ENCODE measurements at regions not wholly inside any gene's neighbourhood (a gene's known extent, or its start where the extent isn't known, plus 50 kb on each side); places are given as distances from the start of the nearest gene placed in this dataset.

DNA sequence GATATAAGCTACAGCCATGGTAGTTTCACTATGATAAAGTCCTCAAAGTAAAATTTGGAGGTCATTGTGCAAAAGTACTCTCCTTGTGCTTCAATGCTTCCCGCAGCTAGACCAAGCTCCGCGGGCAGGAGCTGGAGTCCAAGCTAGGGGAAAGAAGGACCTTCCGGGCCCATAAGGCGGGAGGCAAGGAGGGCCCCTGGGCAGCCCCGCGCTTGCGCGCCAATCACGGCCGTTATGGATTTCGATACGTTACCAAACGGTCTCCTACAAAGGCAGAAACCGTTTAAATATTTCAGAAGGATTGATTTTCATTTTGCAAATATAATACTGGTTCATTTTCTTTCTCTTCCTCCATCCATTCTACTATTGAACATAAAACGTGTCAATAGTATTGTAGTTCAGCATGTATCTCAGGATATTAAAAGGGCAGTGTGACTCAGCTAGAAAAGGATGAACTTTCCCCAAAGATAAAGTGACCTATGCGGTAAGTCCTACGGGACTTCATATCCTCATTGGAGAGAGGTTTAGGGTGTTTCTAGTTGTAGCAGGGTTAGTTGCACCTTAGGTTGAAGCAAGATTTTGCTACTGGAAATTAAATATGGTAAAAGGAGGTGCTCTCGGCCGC, 128.0 kb downstream of the KIF20B start:
- no peak for ATAC-seq
- intact Hi-C loops (cut with micrococcal nuclease): no loop called here
- no peak for DNase-seq

DNA sequence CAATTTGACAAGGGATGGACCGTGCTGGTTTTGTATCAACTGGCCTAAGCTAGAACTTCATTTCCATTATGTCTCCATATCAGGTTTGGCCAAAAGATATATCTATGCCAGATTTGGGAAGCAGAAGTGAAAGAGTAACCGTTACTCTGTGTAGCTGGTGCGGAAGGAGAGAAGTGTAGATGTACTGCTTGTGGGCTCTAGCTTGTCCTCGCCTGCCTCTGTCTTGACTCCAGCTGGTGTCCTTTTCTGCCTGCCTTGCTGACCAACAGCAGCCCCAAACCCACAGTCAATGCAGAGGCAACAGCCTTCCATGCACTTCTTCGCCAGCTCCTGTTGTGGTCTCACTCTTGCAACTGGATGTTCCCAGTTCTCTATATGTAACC, 128.5 kb downstream of the KIF20B start:
- no peak for DNase-seq
- intact Hi-C loops (cut with micrococcal nuclease): no loop called here
- ATAC-seq: peak; percentile 36

DNA sequence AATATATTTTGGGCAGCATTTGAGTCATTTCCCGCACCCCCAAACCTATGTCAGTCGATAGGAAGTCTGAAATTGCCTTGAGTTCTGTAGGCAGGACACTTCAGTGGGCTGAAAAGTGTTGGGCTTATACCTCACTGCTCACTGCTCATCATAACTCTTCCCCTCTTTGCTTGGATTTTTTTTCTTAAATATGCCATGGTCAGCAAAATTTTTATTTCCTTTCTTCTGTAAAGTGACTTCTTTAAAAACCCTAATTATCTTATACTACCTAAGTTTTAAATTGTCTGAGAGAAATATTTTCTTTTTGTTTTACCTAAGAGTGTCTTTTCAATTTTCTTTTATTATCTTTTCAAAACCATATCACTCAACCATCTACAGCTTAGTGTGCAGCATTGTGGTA, 129.2 kb downstream of the KIF20B start:
- DNase-seq (no peak), ATAC-seq (no peak)
- intact Hi-C loops (cut with micrococcal nuclease): no loop called here

DNA sequence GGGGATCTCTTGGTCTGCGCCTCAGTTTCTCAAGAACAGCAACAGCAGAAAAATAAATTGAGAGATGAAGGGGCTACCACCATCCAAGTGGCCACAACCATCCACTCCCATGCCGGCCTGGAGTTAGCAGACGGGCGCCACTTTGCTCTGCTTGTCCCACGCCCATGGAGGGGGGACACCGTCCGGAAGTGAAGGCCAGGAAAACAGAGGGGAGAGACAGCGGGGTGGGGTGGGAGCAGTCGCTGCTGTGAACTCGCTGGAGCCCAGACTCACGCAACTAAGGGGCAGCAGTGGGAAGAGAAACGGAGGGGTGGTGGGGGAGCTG, 135.4 kb downstream of the KIF20B start:
- intact Hi-C loops (cut with micrococcal nuclease): no loop called here
- ATAC-seq: no peak
- DNase-seq: peak; percentile 25

DNA sequence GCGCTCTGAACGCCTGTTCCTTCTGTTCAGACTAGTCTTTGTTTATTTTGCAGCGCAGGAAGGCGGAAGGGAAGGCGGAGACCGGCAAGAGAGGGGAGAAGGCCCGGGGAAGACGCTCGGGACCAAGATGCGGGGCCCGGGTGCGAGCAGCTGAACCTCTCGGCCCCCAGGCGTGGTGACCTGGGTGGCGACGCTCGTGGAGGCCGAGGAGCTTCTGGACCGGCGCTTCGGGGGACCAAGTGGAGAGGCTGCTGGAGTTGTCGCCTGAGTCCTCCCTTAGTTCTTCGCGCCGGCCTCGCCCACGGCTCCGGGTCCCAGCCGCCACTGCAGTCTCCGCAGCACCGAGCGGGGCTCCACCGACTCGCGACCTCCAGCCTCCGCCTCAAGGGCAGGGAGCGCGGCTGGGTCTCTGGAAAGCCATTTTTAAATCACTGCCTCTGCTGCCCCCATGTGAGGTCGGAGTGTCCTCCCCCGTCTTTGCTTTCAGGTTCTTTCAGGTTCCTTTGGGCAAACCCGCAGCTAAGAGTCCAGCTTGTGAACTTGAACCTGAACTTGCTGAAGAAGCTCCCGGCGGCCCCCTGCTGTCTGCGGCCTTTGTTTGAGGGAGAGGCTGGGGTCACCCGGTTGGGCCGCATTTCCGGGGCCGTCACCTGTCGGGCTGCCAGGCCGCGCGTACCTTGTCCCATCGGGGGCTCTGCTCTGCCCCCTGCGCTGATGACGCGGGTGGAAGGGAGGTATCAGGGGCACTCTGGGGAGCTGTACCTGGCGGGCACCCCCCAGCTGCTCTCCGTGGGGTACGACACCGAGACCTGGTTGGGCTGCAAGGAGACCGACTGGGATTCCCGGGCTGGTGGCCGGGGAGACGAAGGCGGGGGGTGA, 136.0 kb downstream of the KIF20B start:
- intact Hi-C loops (cut with micrococcal nuclease): no loop called here
- ATAC-seq: peak; percentile 60
- DNase-seq: peak; percentile 41

DNA sequence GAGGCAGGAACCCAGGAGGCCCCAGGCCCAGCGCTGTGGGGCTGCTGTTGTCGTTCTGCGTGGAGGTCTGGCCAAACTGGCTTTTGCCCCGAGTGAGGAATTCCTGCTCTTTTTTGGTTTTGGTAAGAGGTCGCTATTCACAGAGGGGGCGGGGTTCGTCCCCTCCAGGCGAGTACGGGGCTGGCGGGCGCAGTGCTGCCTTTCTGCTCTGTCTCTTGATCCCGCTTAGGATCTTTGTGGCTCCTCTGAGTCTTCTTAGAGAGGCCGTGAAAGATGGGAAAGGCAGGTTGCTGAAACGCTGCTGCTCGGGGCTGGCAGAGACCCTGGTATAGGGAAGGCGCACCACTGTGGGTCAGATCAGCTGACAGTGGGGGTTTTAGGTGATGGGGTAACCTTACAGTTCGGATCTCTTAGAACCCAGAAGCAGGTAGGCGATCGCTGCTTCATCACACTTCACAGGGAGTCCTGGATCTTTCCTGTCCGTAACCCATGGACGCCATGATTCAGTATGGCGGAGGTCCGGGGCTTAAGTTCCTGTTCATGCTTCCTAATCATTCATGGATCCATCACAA, 136.7 kb downstream of the KIF20B start:
- intact Hi-C loops (cut with micrococcal nuclease): no loop called here
- DNase-seq (no peak), ATAC-seq (no peak)

DNA sequence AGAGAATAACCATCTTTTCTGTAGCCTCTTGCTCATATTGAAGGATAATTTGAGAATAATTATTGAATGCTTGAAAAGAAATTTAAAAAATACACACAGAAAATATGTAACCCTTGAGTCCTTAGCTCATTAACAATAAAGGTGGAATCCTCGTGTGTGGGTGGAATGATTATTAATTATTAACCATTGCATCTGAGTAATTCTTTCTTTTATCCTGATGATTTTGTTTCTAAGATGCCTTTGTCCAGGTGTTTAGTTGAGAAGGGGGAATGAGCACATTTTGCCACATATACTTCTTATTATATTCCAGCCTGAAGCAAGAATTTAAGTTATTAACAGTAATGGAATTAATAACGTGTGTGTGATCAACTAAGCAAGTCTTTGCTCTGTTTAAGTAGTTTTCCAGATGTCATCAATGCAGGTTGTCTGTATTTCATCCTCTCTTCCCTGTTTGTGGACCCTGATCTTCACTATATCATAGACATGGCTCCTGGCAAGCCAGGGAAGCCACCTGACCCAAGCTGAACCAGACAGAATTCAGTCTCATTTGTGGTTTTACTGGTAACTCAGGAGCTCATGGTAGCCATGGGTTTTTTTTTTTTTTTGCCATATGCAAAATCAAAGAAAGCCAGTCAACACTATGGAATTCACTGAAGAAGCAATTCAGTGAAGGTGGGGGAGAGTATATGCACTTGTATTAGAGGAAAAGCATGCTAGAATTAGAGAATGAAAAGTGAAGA, 144.3 kb downstream of the KIF20B start:
- no peak for DNase-seq
- no peak for ATAC-seq
- intact Hi-C loops (cut with micrococcal nuclease): no loop called here

DNA sequence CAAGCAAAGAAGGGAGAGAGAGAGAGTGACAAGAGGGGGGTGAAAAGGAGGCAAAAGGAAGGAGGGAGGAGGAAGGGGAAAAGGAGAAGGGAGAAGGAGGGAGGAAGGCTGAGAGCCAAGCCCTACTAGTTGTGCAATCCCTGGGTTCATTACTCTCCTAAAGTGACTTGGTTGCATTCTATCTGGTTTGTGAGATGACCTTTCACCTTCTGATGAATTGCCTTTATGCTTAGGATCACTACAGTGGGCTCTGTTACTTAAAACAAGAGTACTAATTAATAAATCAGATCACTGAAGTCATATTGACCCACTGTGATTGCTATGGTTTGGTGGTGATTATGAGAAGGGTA, 144.9 kb downstream of the KIF20B start:
- no peak for DNase-seq
- intact Hi-C loops (cut with micrococcal nuclease): no loop called here
- ATAC-seq: no peak

DNA sequence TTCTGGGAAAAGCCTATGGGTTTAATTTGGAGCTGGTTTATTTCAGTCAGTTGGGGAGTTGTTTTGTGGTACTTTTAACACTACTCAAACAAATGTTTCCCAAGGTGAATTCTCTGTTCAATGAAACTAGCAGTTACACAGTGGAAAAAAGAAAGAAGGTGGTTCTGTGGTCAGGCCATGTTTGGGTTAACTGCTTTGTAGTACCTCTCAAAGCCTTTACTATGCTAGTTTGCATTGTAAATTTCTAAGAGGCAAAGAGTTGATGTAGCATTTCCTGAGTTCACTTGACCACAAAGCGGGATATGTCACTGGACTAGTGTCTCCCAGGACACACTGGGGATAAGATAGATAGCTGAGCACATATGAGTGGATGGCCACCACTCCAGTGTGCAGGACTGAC, 145.4 kb downstream of the KIF20B start:
- intact Hi-C loops (cut with micrococcal nuclease): no loop called here
- ATAC-seq (no peak), DNase-seq (no peak)

DNA sequence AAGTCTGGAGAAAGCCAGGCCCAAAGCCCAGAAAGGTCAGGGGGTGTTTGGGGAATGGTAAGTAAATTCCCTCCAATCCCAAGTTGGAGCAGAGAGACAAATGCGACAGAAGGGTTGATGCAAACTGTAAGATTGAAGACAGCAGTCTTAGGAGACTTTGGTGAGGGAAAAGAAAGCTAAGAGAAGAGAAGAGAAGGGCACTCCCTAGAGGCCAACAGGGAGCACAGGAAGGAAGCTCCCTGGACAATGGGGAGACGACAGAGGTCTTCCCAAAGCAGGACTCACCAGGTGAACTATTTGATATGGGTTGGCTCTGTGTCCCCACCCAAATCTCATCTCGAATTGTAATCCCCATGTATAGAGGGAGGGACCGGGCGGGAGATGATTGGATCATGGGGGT, 151.5 kb downstream of the KIF20B start:
- no peak for DNase-seq
- ATAC-seq: no peak
- intact Hi-C loops (cut with micrococcal nuclease): no loop called here

DNA sequence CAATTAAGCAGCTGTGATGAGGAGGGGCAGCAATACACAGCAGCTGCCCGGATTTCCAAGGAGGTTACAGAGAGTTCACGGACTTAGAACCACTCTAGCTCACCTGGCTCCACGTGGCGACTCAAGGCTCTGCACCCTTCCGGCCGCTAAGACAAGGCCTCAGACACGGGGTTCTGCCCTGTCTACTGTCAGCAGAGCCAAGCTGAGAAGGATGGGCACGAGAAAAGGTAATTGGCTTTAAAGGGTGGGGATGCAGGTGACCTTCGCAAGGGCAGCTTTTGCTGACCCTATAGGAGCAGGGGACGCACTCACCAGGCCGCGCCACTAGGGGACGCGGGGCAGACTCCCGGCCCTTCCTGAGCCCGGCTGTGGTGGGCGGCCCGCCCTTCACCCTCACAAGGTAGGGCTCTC, 152.4 kb downstream of the KIF20B start:
- no peak for ATAC-seq
- intact Hi-C loops (cut with micrococcal nuclease): no loop called here

DNA sequence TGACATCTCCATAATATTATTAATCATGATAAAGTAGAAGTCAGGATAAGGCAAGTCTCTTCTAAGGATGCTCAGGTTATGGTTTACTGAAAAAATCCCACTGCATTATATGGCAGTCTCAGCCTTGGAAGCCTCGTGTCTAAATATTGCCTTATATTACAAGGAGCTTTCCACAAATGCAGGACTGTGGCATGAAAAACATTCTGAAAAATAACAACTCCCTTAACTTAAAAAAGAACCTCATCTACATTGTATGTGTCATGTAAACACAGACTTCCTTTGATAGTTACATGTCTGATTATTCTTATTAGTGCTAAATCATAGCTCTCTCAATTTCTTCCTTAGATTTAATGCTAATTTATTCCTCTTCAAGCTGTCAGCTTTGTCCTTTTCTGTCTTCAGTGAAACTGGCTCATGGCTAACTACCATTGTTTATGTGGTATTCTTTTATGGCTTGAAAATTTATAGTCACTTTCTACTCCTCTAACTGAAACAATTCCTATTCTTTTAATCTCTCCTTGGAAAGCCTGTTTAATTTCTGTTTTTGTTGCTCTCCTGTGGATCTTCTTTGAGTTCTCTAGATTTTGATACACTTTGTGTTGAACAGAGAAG, 156.1 kb downstream of the KIF20B start:
- DNase-seq: no peak
- no peak for ATAC-seq
- intact Hi-C loops (cut with micrococcal nuclease): no loop called here

More for the DNA sequence above, 152.4 kb downstream of the KIF20B start:
- no peak for DNase-seq

DNA sequence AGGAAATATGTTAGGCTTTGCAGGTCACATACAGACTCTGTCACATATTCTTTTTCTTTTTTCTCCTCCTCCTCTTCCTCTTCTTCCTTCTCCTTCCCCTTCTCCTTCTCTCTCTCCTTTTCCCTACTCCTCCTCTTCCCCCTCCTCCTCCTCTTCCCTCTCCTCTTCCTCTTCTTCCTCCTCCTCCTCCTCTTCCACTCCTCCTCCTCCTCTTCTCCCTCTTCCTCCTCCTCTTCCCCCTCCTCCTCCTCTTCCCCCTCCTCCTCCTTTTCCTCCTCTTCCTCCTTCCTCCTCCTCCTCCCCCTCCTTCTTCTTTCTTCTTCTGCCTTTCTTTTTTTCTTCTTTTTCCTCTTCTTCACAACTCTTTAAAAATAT, 159.8 kb downstream of the KIF20B start:
- DNase-seq (no peak), ATAC-seq (no peak)
- intact Hi-C loops (cut with micrococcal nuclease): no loop called here

DNA sequence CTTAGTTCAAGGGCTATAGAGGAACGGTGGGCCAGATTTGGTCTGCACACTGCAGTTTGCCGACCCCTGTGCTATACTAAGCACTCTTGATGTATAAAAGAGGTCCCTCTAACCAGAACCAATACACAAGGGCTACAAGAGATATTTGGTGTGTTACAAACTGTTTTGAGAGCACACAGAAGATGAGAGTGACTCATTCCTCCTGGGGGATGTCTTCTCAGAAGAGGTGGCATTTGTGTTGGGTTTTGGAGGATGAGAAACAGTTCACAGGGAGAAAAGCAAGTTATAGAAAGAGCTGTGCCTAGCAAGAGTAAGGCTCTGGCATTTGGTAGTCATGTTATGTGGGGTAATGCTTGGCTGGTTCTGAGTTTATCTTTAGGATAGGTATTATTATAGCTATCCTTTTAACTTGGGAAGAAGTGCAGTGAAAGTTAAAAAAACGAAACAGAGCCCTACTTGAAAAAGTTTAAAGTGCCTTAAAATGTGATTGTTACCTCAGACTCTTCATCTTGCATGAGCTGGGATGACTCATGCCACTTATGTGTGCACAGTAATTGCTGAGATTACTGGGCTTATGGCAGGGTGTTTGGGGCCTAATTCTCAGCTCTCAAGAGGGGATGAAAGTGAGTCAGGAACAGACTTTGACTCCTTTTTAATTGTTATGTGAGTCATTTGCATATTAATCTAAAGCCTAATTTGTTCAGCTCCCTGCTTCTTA, 160.4 kb downstream of the KIF20B start:
- ATAC-seq: no peak
- intact Hi-C loops (cut with micrococcal nuclease): no loop called here
- DNase-seq: no peak

DNA sequence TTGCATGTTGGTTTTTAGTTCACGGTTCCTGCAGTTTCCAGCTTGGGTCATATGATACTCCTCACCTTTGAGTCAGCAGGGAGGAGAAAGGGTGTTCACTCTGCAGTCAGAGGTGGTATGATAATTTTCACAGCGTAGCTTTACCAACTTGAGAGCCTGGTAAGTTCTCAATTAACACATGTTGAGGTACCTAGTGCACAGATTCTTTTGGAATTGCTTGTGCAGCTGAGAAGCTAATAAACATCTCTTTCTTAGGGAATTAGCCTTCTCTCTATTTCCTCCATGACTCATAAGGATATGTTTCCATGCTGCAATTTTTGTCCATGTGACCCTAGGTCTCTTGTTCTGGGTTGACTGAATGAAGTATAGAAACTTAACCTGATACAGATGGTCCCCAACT, 166.6 kb downstream of the KIF20B start:
- intact Hi-C loops (cut with micrococcal nuclease): no loop called here
- DNase-seq (no peak), ATAC-seq (no peak)

DNA sequence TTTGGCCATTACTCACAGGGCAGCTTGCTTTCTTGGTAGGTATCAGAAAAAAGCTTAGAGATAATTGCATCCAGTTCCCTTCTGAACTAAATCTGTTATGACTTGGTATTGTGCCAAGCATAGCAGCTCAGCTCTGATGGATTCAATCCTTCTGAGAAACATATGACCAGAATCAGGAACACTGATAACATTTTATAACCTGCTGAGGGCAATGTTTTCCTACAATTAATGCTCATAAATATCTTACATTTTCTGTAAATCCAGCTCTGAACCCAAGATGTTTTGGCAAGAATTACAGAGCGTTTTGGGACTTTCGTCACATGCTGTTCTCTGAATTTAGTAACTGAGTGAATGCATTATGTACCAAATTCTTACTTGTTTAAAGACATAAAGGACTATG, 167.8 kb downstream of the KIF20B start:
- intact Hi-C loops (cut with micrococcal nuclease): no loop called here
- no peak for ATAC-seq
- no peak for DNase-seq

DNA sequence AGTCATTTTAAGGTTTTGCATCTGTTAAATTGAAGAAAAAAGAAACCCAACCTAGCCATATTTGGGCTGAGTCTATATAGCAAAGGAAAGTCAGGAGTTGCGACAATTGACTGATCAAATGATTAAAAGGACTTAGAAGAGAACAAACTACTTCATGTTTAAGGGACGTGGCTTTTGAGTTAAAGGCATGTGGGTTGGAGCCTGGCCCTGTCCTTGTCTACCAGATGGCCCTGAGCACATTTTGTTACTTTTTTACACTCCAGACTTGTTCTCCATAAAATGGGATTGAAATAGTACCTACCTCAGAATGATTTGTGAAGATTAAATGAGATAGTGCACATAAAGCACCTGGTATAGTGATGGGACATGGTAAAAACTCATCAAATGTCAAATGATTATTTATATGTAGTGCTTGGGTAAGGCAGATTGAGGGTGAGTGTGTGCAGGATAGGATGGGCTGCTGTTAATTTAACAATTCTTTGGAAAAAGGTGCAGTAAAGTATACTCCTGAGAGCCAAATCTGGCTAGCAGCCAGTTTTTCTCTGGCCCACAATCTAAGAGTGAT, 168.3 kb downstream of the KIF20B start:
- no peak for DNase-seq
- no peak for ATAC-seq
- intact Hi-C loops (cut with micrococcal nuclease): no loop called here

DNA sequence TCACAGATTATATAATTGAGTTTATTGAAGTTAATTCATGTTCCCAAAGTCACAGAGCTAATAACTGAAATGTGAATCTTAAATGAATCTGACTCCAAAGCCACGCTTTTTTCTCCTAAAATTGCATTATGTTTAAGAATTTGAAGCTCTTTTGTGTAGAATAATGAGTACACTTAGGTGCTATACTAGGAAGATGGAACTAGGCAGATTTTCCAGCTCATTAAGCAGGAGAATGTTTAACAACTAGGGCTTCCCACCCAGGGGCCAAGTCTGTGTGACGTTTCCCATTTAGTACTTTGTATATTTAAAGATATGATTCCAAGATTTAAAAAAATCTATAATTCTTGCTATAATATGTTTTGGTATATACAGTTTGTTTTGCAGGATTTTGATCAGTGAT, 169.5 kb downstream of the KIF20B start:
- intact Hi-C loops (cut with micrococcal nuclease): no loop called here
- DNase-seq: no peak

DNA sequence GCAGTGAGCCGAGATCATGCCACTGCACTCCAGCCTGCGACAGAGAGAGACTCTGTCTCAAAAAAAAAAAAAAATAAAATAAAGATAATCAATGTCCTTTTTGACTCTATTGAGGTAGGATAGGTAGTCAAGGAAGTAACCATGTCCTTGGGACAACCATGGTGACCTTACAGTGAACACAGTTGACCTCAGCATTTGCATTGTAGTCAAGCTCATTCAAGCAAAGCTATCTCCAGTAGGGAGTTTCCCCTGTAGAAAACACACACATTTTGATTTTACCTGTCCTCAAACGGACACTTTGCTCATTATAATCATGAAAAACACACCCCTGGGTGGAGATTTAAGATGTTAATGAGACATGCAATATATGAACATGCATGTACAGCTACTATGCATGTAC, 171.7 kb downstream of the KIF20B start:
- no peak for DNase-seq
- ATAC-seq: no peak
- intact Hi-C loops (cut with micrococcal nuclease): no loop called here

More for the DNA sequence above, 169.5 kb downstream of the KIF20B start:
- ATAC-seq: no peak

All from left ventricle myocardium superior (tissue), 1 donor.